ENCODE measurements at regions not wholly inside any gene's neighbourhood (a gene's known extent, or its start where the extent isn't known, plus 50 kb on each side); places are given as distances from the start of the nearest gene placed in this dataset.

DNA sequence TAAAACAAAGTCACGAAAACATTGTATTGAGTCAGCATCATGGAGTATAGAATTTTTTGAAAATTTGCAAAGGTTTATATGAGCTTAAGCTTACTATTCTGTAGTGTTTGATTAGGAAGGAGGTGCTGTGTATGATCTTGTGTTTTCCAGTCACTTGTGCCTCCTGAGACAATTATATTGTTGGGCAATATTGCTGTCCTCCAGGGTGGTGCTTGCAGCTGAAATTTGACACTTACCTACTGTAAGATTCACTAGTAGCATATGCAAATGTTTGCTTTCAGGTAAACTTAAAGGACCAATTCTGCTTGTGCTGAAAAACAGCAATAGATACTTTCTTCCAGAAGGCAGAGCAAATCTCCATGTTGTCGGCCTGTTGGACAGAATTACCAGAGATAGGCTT is 268.0 kb downstream of the TGFB2 start:
- no peak for TF ChIP-seq PAX5 (IDR thresholded peaks at IDR 0.05; ENCODE audit: insufficient read depth, low read length, severe bottlenecking)
- TF ChIP-seq POLR2AphosphoS5 (IDR thresholded peaks at IDR 0.05; ENCODE audit: low read depth, low read length), result no peak
- no peak for TF ChIP-seq POU2F2 (IDR thresholded peaks at IDR 0.05; ENCODE audit: low read depth, low read length)
- no peak for TF ChIP-seq SPI1 (IDR thresholded peaks at IDR 0.05; ENCODE audit: low read depth, low read length)
- no peak for TF ChIP-seq POLR2A (IDR thresholded peaks at IDR 0.05; ENCODE audit: low read depth, low read length)
- no peak for TF ChIP-seq TAF1 (IDR thresholded peaks at IDR 0.05; ENCODE audit: low read depth, low read length)
- no peak for DNase-seq (ENCODE audit: insufficient read length, low spot score)
- FAIRE-seq, result no peak

- FAIRE-seq (no peak), DNase-seq (ENCODE audit: insufficient read length, low spot score) (no peak)
- no peak for TF ChIP-seq POU2F2 (IDR thresholded peaks at IDR 0.05; ENCODE audit: low read depth, low read length)
- TF ChIP-seq POLR2A (IDR thresholded peaks at IDR 0.05; ENCODE audit: low read depth, low read length), result no peak
- no peak for TF ChIP-seq PAX5 (IDR thresholded peaks at IDR 0.05; ENCODE audit: insufficient read depth, low read length, severe bottlenecking)
- no peak for TF ChIP-seq SPI1 (IDR thresholded peaks at IDR 0.05; ENCODE audit: low read depth, low read length)
- TF ChIP-seq TAF1 (IDR thresholded peaks at IDR 0.05; ENCODE audit: low read depth, low read length), result no peak
- no peak for TF ChIP-seq POLR2AphosphoS5 (IDR thresholded peaks at IDR 0.05; ENCODE audit: low read depth, low read length)
These were observed 268.9 kb downstream of the TGFB2 start for GRCh38 chr1:218614031-218614430.

GRCh38 chr1:218616681-218617080 is 271.5 kb downstream of the TGFB2 start:
- TF ChIP-seq PAX5 (IDR thresholded peaks at IDR 0.05; ENCODE audit: insufficient read depth, low read length, severe bottlenecking) (no peak), POLR2A (IDR thresholded peaks at IDR 0.05; ENCODE audit: low read depth, low read length) (no peak), POLR2AphosphoS5 (IDR thresholded peaks at IDR 0.05; ENCODE audit: low read depth, low read length) (no peak)
- FAIRE-seq (no peak), DNase-seq (ENCODE audit: insufficient read length, low spot score) (no peak)

- FAIRE-seq (no peak), DNase-seq (ENCODE audit: insufficient read length, low spot score) (no peak)
- TF ChIP-seq POU2F2 (IDR thresholded peaks at IDR 0.05; ENCODE audit: low read depth, low read length) (no peak), POLR2A (IDR thresholded peaks at IDR 0.05; ENCODE audit: low read depth, low read length) (no peak), POLR2AphosphoS5 (IDR thresholded peaks at IDR 0.05; ENCODE audit: low read depth, low read length) (no peak), PAX5 (IDR thresholded peaks at IDR 0.05; ENCODE audit: insufficient read depth, low read length, severe bottlenecking) (no peak), SPI1 (IDR thresholded peaks at IDR 0.05; ENCODE audit: low read depth, low read length) (no peak), TAF1 (IDR thresholded peaks at IDR 0.05; ENCODE audit: low read depth, low read length) (no peak)
These were observed 272.9 kb downstream of the TGFB2 start for GRCh38 chr1:218617986-218618385.

GRCh38 chr1:218620956-218621355 is 275.8 kb downstream of the TGFB2 start:
- FAIRE-seq, result no peak
- TF ChIP-seq POU2F2 (IDR thresholded peaks at IDR 0.05; ENCODE audit: low read depth, low read length), result no peak
- TF ChIP-seq POLR2A (IDR thresholded peaks at IDR 0.05; ENCODE audit: low read depth, low read length), result no peak
- no peak for TF ChIP-seq POLR2AphosphoS5 (IDR thresholded peaks at IDR 0.05; ENCODE audit: low read depth, low read length)
- TF ChIP-seq SPI1 (IDR thresholded peaks at IDR 0.05; ENCODE audit: low read depth, low read length), result no peak
- no peak for TF ChIP-seq PAX5 (IDR thresholded peaks at IDR 0.05; ENCODE audit: insufficient read depth, low read length, severe bottlenecking)
- no peak for TF ChIP-seq TAF1 (IDR thresholded peaks at IDR 0.05; ENCODE audit: low read depth, low read length)
- DNase-seq (ENCODE audit: insufficient read length, low spot score), result no peak

DNA sequence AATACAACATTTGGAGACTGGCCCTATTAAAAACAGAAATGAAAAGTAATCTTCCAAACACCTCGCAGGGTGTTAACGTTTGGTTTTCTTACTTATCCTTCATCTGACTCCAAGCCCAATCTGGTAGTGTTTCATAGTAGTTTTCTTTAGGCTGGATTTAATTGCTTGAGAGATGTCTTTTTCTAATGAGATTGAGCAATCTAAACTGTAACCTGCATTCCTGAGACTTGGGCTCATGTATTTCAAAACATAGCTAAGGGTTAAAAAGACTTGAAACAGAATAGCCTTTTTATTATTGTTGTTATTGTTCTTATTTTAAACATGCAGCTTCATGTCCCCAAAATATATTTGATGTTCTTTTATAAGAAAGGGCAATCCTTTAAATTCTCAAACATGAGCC is 278.9 kb downstream of the TGFB2 start:
- no peak for FAIRE-seq

GRCh38 chr1:218625393-218625792 is 280.3 kb downstream of the TGFB2 start:
- no peak for FAIRE-seq
- no peak for DNase-seq (ENCODE audit: insufficient read length, low spot score)
- TF ChIP-seq SPI1 (IDR thresholded peaks at IDR 0.05; ENCODE audit: low read depth, low read length) (no peak), TAF1 (IDR thresholded peaks at IDR 0.05; ENCODE audit: low read depth, low read length) (no peak), POLR2AphosphoS5 (IDR thresholded peaks at IDR 0.05; ENCODE audit: low read depth, low read length) (no peak), POU2F2 (IDR thresholded peaks at IDR 0.05; ENCODE audit: low read depth, low read length) (no peak)

More for the DNA sequence above, 278.9 kb downstream of the TGFB2 start:
- no peak for TF ChIP-seq POU2F2 (IDR thresholded peaks at IDR 0.05; ENCODE audit: low read depth, low read length)
- TF ChIP-seq TAF1 (IDR thresholded peaks at IDR 0.05; ENCODE audit: low read depth, low read length), result no peak
- TF ChIP-seq POLR2A (IDR thresholded peaks at IDR 0.05; ENCODE audit: low read depth, low read length), result no peak
- no peak for TF ChIP-seq POLR2AphosphoS5 (IDR thresholded peaks at IDR 0.05; ENCODE audit: low read depth, low read length)
- no peak for TF ChIP-seq PAX5 (IDR thresholded peaks at IDR 0.05; ENCODE audit: insufficient read depth, low read length, severe bottlenecking)
- TF ChIP-seq SPI1 (IDR thresholded peaks at IDR 0.05; ENCODE audit: low read depth, low read length), result no peak
- DNase-seq (ENCODE audit: insufficient read length, low spot score), result no peak

GRCh38 chr1:218633238-218633988 is 288.3 kb downstream of the TGFB2 start:
- DNase-seq (ENCODE audit: insufficient read length, low spot score) (no peak), FAIRE-seq (no peak)
- no peak for TF ChIP-seq POLR2A (IDR thresholded peaks at IDR 0.05; ENCODE audit: low read depth, low read length)
- no peak for TF ChIP-seq SPI1 (IDR thresholded peaks at IDR 0.05; ENCODE audit: low read depth, low read length)
- no peak for TF ChIP-seq POLR2AphosphoS5 (IDR thresholded peaks at IDR 0.05; ENCODE audit: low read depth, low read length)
- TF ChIP-seq TAF1 (IDR thresholded peaks at IDR 0.05; ENCODE audit: low read depth, low read length), result no peak
- TF ChIP-seq POU2F2 (IDR thresholded peaks at IDR 0.05; ENCODE audit: low read depth, low read length), result no peak
- TF ChIP-seq PAX5 (IDR thresholded peaks at IDR 0.05; ENCODE audit: insufficient read depth, low read length, severe bottlenecking), result no peak

DNA sequence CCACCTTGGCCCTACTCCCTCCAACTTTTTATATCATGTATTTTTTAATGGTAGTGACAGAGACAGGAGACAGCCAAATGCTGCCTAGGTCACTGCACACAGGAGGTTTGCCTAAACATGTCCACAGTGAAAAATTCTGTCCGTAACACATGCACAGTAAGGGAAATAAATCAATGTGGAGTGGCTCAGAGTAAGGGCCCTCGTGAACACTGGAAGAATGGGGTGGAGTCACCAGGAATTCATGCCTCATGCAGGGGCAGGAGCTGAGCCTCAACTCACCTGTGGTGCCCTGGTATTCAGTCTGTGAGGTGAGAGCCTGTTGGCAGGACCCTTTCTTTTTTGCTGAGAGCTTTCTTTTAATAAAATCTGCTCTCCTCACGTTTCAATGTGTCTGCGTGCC is 289.1 kb downstream of the TGFB2 start:
- TF ChIP-seq POU2F2 (IDR thresholded peaks at IDR 0.05; ENCODE audit: low read depth, low read length), result no peak
- TF ChIP-seq PAX5 (IDR thresholded peaks at IDR 0.05; ENCODE audit: insufficient read depth, low read length, severe bottlenecking), result no peak
- TF ChIP-seq POLR2AphosphoS5 (IDR thresholded peaks at IDR 0.05; ENCODE audit: low read depth, low read length), result no peak
- TF ChIP-seq SPI1 (IDR thresholded peaks at IDR 0.05; ENCODE audit: low read depth, low read length), result no peak
- no peak for TF ChIP-seq POLR2A (IDR thresholded peaks at IDR 0.05; ENCODE audit: low read depth, low read length)
- TF ChIP-seq TAF1 (IDR thresholded peaks at IDR 0.05; ENCODE audit: low read depth, low read length), result no peak
- FAIRE-seq, result no peak
- no peak for DNase-seq (ENCODE audit: insufficient read length, low spot score)

DNA sequence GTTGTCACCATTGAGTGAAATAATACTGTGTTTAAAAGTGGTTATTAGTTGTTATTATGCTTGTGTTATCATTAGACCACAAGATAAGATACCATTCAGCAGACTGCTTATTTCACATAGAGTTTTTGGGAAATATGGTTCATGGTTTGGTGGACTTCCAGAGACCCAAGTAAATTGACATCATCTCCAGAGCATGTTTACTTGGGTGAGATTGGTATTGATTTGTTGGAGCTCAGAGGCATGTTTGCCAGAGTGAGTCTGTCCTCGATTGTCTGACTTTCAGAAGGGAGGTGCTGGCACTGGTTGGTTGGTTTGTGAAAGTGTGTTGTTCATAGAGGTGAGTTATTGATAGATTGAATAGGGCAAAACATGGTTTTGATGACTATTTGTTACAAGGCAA is 291.4 kb downstream of the TGFB2 start:
- TF ChIP-seq POLR2A (IDR thresholded peaks at IDR 0.05; ENCODE audit: low read depth, low read length) (no peak), TAF1 (IDR thresholded peaks at IDR 0.05; ENCODE audit: low read depth, low read length) (no peak), PAX5 (IDR thresholded peaks at IDR 0.05; ENCODE audit: insufficient read depth, low read length, severe bottlenecking) (no peak), POLR2AphosphoS5 (IDR thresholded peaks at IDR 0.05; ENCODE audit: low read depth, low read length) (no peak), POU2F2 (IDR thresholded peaks at IDR 0.05; ENCODE audit: low read depth, low read length) (no peak), SPI1 (IDR thresholded peaks at IDR 0.05; ENCODE audit: low read depth, low read length) (no peak)
- no peak for DNase-seq (ENCODE audit: insufficient read length, low spot score)
- FAIRE-seq, result no peak
